ENCODE measurements at regions not wholly inside any gene's neighbourhood (a gene's known extent, or its start where the extent isn't known, plus 50 kb on each side); places are given as distances from the start of the nearest gene placed in this dataset.

GRCh38 chr7:25907214-25907613 lies 244.8 kb upstream of the NFE2L3 start:
- no peak for DNase-seq

GRCh38 chr7:25907731-25908130 lies 244.3 kb upstream of the NFE2L3 start:
- no peak for DNase-seq

GRCh38 chr7:25908154-25908949 lies 243.6 kb upstream of the NFE2L3 start:
- no peak for DNase-seq

GRCh38 chr7:25911738-25912607 lies 240.0 kb upstream of the NFE2L3 start:
- DNase-seq, result no peak

- no peak for DNase-seq
Observed at GRCh38 chr7:25913598-25914224, 238.3 kb upstream of the NFE2L3 start.

- no peak for DNase-seq
Observed at GRCh38 chr7:25918731-25919130, 233.3 kb upstream of the NFE2L3 start.

- no peak for DNase-seq
Observed at GRCh38 chr7:25922296-25922695, 229.7 kb upstream of the NFE2L3 start.

- peak; percentile 20 to 77 (median 40) for DNase-seq
Observed at GRCh38 chr7:25923741-25924460, 228.1 kb upstream of the NFE2L3 start.

- no peak for DNase-seq
Observed at GRCh38 chr7:25926009-25926408, 226.0 kb upstream of the NFE2L3 start.

GRCh38 chr7:25926451-25926850 lies 225.5 kb upstream of the NFE2L3 start:
- no peak for DNase-seq

- no peak for DNase-seq
Observed at GRCh38 chr7:25926891-25927625, 224.9 kb upstream of the NFE2L3 start.

GRCh38 chr7:25927626-25927978 lies 224.4 kb upstream of the NFE2L3 start:
- no peak for DNase-seq

- DNase-seq, result no peak
Observed at GRCh38 chr7:25928549-25929330, 223.3 kb upstream of the NFE2L3 start.

- no peak for DNase-seq
Observed at GRCh38 chr7:25929448-25929847, 222.6 kb upstream of the NFE2L3 start.

GRCh38 chr7:25930492-25931048 lies 221.4 kb upstream of the NFE2L3 start:
- DNase-seq, result no peak

GRCh38 chr7:25931156-25931555 lies 220.8 kb upstream of the NFE2L3 start:
- no peak for DNase-seq

- DNase-seq, result no peak
Observed at GRCh38 chr7:25933921-25934320, 218.1 kb upstream of the NFE2L3 start.

- no peak for DNase-seq
Observed at GRCh38 chr7:25940086-25940906, 211.7 kb upstream of the NFE2L3 start.

Measured in muscle of back (tissue), 3 donors.